ENCODE measurements at regions not wholly inside any gene's neighbourhood (a gene's known extent, or its start where the extent isn't known, plus 50 kb on each side); places are given as distances from the start of the nearest gene placed in this dataset.
"Not testable (repeated sequence)": the region's sequence is repeated elsewhere in the genome, so short reads cannot be mapped to it uniquely, and the experiment has no call there.

- no peak for DNase-seq (ENCODE audit: low spot score)
Measured at GRCh38 chr13:58989556-58989955, 1174.2 kb downstream of the DIAPH3 start.

DNA sequence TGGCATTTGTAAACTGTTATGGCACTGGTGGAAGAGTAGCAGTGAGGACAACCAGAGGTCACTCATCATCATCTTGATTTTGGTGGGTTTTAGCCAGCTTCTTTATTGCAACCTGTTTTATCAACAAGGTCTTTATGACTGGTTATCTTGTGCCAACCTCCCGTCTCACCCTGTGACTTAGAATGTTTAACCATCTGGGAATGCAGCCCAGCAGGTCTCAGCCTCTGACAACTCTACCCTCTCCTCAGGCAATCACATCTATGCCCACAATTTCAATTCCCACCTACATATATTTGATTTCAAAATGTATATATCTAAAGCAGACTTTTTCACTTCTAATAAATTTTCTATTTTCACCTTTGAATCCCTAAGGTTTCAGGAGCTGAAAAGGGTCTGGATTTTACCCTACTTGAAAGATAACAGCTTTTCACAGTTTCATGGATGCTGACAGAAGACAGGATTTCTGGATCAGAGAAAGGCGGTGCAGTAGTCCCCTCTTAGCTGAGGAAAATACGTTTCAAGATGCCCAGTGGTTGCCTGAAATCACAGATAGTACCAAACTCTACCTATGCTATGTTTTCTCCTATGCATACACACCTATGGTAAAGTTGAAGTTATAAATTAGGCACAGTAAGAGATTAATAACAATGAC lies 1171.8 kb downstream of the DIAPH3 start:
- no peak for DNase-seq (ENCODE audit: low spot score)

GRCh38 chr13:58992478-58993042 lies 1171.2 kb downstream of the DIAPH3 start:
- no peak for DNase-seq (ENCODE audit: low spot score)

DNA sequence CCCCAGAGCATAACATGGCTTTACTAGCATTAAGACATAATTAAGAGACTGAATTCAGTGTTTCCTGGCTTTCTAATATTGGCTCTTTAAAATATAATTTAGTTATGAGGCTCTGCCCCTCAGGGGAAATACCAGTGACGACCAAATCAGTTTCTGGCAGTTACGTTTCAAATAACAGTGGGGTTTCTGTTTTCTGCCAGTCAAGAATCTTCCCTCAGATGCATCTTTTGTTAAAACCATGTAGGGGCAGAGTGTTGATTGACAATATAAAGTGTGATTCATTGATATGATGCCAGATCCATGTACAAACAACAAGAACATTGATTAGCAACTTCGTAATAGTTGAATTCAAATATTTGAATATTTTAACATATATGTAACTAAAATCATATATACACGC lies 1169.7 kb downstream of the DIAPH3 start:
- DNase-seq (ENCODE audit: low spot score), result no peak

DNA sequence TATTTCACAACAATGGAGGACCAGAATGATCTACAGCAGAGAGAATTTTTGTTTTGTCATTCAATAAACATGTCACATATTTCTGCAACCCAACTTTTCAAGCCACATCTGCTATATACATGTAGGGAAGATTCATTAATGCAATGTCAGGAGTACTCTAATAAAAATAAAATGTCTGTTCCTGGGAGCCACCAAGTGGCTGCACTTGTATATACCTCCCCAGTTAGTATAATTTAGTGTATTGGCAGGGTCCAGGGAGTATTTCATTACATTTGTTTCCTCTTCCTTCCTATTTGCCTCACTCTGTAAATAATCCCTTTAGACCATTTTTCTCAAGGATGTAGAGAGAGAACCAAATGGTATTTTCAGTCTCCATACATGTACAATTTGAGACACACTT lies 1169.0 kb downstream of the DIAPH3 start:
- no peak for DNase-seq (ENCODE audit: low spot score)

GRCh38 chr13:58998716-58999115 lies 1165.0 kb downstream of the DIAPH3 start:
- DNase-seq (ENCODE audit: low spot score), result no peak

DNA sequence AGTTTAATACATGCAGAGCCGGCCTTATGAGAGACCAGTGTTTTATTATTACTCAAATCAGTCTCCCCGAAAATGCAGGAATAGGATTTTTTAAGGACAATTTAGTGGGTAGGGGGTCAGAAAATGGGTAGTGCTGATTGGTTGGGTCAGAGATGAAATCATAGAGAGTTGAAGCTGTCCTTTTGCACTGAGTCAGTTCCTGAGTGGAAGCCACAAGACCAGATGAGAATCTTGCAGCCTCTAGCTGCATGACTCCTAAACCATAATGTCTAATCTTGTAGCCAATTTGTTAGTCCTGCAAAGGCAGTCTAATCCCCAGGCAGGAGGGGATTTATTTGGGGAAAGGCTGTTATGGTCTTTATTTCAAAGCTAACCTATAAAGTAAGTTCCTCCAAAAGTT lies 1163.9 kb downstream of the DIAPH3 start:
- DNase-seq (ENCODE audit: low spot score), result no peak

- DNase-seq (ENCODE audit: low spot score), result no peak
Measured at GRCh38 chr13:59000770-59001169, 1163.0 kb downstream of the DIAPH3 start.

GRCh38 chr13:59012731-59013130 lies 1151.0 kb downstream of the DIAPH3 start:
- no peak for DNase-seq (ENCODE audit: low spot score)

DNA sequence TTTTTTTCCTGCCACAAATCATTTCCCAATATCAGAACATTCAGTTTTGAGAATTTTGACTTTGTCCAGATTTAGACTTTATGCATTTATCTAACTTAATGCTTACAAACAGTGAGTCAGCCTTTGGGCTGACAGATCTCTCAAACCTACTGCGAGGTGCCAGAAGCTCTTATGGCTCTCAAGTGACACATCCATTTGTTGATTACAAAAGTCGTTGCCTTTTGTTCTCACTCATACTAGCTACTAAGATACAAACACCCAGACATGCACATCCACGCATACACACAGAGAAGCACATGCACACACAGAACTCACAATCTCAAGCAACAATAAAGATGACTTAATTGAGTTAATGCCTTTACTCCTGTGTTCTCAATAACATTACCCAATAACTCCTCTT lies 1147.5 kb downstream of the DIAPH3 start:
- no peak for DNase-seq (ENCODE audit: low spot score)

DNA sequence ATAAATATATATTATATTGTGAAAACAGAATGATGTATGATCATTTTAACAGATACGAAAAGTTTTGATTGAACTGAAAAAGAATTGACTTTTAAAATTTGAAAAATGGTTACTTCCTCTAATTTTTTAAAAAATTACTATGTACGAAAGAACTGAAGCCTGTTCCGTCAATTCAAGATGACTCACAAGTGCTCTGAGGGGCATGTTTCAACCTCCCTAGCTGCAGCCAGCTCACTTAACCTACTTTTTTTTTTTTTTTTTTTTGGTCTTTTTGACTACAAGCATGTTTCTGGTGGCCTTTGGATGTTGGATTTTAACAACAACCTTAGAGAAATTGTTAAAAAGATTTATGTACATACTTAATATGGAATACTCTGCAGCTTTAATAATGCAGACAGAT lies 1139.3 kb downstream of the DIAPH3 start:
- no peak for DNase-seq (ENCODE audit: low spot score)

- DNase-seq (ENCODE audit: low spot score), result no peak
Measured at GRCh38 chr13:59034198-59034597, 1129.5 kb downstream of the DIAPH3 start.

DNA sequence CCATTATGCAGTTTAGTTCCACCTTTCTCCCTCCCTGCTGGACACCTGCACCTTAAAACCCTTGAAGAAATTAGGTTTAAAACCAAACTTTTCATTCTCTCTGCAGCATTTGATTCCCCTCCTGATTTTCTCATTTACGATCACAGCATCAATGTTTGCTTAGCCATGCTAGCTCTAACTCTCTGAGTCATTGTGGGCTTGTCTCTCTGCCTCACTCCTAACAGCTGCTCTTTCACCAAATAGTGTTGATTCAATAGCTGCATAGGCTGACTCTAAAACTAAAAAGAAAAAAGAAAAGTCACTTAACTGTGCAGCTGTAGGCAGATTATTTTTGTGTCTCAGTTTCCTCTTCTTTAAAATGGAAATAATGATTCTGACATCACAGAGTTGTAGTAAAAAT lies 1124.9 kb downstream of the DIAPH3 start:
- DNase-seq (ENCODE audit: low spot score), result no peak

- no peak for DNase-seq (ENCODE audit: low spot score)
Measured at GRCh38 chr13:59043016-59043415, 1120.7 kb downstream of the DIAPH3 start.

DNA sequence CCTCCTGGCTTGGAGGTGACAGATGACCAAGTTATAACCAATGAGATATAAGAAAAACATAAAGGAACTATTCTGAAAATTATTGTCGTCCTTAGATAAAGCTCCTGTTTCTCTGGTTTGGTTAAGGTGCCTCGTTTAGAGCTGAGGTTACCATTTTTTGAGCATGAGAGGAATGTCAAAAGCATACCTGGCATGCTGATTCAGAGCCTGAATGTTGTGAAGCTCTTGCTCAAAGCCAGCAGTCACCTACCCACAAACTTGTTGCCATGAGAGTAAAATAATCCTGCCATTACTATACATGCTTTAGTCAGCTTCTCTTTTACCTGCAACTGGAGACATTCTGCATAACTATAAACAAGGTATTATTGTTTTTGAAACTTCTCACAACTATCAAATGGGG lies 1116.2 kb downstream of the DIAPH3 start:
- no peak for DNase-seq (ENCODE audit: low spot score)

GRCh38 chr13:59061621-59062020 lies 1102.1 kb downstream of the DIAPH3 start:
- no peak for DNase-seq (ENCODE audit: low spot score)

- DNase-seq (ENCODE audit: low spot score), result no peak
Measured at GRCh38 chr13:59064042-59064441, 1099.7 kb downstream of the DIAPH3 start.

GRCh38 chr13:59076386-59076785 lies 1087.3 kb downstream of the DIAPH3 start:
- DNase-seq (ENCODE audit: low spot score), result not testable (repeated sequence)

DNA sequence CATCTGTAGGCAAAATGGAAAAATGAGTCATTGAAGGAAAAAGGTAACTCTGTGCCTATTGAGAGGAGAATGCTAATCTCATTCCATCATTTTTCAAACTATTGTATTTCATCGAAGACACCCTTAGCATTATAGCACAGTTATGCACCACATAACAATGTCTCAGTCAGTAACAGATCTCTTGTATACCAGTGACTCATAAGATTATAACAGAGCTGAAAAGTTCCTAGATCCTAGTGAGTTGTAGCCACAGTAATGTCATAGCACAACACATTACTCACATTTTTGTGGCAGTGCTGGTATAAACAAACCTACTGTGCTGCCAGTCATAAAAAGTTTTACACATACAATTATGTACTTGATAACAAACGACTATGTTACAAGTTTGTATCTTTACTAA lies 1077.6 kb downstream of the DIAPH3 start:
- no peak for DNase-seq (ENCODE audit: low spot score)

DNA sequence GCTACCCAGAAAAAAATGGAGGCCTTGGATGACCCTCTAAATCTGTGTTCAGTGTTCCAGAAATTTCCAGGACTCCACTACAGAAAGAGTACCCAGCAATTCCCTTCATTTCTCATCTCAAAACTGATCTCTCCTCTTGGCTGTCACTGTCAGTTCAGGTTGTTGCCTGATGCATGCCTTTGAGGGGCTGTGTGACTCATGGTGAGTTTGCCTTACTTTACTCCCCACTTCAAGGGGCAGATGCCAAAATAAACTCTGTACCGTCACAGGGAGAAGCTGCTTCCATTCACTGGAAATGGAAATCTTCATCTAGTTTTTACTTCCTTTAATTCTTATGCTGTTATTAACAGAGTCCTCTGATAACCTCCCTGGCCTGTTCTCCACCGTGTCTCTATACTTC lies 1075.0 kb downstream of the DIAPH3 start:
- DNase-seq (ENCODE audit: low spot score), result no peak

- DNase-seq (ENCODE audit: low spot score), result no peak
Measured at GRCh38 chr13:59094181-59094580, 1069.5 kb downstream of the DIAPH3 start.

DNA sequence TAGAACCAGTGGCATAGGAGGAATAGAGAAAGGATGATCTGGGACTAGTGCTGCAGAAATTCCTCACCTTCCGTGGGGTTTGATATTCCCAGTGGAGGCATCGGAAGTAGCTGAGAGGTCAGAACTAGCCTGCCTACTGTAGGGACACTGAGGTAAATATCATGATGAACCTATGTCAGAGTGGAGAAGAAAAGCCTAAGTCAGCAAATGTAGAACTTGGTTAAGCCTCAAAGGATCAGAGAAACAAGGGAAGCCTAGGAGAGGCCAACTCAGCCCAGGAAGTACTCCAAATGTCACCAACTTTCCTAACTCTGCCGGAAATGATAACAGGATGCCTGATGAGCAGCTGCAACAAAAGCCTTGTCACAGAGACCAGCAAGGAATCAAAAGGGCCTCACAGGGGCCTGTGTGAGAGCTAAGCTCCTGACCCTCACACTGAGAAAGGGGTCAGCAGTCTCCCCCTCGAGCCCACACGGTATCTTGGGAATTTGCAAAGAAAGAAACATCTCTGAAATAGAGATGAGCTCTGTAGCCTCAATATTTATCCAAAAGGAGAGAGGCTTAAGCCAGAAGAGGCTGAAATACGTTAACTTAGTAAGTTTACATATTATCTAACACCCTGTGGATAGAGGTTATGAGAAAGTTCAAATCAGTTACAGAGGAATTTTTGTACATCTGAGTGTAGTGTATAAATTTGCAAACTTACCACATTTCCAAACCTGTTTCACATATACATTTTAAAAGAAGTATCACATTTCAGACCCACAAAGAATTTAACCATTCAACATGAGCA lies 1064.3 kb downstream of the DIAPH3 start:
- no peak for DNase-seq (ENCODE audit: low spot score)

All from ureter (tissue), 1 donor.